Myocyte (in vitro differentiated cells): ENCODE measurements at regions not wholly inside any gene's neighbourhood (a gene's known extent, or its start where the extent isn't known, plus 50 kb on each side); places are given as distances from the start of the nearest gene placed in this dataset.
A peak's percentile ranks its signal among the peaks of the same experiment; 100 is the strongest.

Experiments
- DNase-seq: peaks from one replicate; pipeline ENCODE4 v3.0.0-alpha.2; 2012; ENCODE audit warnings: low read depth

DNA sequence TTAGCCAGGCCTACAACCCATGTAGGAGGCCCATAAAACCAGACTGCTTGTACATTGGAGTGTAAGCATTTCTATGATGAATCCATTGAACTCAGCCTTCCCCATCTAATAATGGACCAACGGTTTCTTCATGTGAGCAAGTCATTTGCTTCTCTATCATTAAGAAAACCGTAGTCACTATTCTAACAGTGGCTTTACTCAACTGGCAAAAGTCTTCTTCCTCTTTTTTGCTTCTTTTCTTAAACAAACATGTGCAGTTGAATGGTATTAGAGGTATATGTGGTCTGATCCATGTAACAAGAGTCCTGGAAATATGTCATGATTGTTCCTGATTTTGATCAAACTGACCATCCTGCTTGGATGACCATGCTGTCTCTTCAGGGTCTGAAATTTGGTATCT lies 132.4 kb upstream of the STXBP5 start:
- no peak for DNase-seq

DNA sequence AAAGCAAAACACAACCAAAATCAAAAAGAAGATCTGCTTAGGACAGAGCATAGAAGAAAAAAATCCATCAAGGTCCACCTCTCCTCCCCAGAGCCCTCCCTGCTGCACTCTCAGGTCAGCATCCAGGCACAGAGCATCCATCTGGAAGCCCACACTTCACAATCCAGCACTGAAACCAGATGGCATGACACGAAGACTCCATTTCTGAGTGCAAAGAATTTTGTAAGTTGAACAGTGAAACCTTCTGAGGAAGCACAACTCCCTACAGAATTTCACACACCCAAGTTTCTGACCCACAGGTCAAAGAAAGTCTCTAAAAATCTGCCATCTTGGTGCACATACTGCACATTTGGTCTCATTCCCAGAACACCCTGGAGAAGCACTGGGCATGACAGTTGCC lies 128.8 kb upstream of the STXBP5 start:
- DNase-seq, result no peak

DNA sequence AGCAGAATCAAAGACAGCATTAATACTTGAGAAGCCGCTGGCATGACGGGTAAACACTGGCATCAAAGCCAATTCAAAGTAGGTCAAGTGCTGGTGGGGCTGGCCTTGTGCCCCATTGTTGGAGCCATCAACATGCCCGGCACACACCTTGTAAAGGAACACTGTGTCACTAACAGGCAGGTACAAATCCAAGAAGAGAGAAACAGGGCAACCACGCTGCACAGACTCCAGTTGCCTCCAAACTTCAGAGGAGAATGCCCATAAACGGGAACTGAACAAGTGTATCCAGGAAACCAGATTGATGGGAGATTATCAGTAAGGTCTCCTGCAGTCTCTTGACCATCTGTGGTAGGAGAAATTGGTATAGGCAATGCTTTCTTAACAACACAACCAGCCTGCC lies 127.0 kb upstream of the STXBP5 start:
- no peak for DNase-seq

DNA sequence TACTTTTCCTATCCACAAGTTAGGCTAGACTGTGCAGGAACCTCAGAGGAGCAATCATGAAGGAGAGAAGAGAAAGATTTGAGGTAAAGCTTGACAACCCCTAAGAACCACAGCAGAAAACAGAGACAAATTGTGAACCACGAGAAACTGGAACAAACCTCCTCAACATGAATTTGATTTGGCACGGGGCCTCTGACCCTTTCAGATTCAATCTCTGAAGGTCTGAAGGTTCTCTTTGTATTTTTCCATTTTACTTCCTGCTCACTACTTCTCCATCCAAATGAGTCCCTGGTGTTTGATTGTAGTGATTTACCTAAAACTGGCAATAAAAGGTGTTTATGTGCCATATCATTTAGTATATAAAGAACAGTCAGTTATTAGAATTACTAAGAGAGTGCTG lies 126.1 kb upstream of the STXBP5 start:
- DNase-seq, result no peak

DNA sequence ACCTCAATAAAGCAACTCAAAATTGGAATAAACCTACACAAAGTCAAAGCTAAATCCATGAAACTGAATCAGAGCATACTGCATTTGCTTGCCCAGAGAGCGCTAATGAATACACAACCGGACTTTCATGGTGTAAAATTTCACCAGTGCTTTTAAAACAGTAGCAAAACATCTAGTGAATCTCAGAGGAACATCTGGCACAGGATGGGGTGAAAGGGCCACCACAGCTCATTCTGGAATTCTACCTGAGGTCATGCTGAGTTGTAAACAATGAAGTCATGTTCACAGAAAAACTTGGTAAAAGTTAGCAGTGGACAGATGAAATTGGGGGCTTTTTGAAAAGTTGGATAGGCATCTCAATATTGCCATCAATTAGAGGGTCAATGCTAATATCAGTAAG lies 125.6 kb upstream of the STXBP5 start:
- DNase-seq, result no peak

DNA sequence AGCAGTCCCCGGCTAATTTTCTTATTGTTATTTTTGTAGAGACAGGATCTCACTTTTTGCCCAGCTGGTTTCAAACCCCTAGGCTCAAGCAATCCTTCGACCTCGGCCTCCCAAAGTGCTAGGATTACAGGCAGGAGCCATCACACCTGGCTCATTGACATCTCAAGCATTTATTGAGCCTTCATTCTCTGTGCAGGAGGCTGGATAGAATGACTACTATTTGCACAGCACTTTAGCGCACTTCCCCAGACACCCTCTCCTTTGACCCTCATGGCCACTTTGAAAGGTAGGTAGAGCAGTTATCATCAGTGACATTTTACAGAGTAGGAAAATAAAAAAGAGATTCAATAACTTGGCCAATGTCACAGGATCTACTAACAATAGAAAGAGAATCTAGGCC lies 124.0 kb upstream of the STXBP5 start:
- no peak for DNase-seq

DNA sequence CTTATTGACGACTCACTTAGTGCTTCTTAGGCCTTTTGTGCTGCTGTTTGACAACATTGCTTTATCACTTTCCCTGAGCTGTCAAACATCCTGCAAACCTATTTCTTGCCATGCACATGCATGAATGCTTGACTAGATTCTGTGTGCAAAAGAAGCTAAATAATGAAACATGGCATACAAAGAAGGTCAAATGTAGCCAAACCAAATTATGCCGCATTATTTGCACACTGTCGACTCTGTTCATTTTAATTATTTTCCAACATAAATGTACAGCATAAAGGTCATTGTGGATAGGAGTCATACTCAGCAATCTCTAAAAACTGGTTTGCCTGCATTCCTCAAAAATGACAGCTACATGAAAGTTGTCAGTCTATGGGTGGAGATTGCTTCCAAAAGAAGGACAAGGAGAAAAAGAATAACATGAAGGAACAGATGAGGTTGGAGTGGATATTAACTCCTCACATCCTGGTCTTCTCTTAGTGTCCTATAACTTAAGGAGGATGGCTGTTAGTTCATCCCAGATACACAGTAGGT lies 123.1 kb upstream of the STXBP5 start:
- DNase-seq, result no peak

DNA sequence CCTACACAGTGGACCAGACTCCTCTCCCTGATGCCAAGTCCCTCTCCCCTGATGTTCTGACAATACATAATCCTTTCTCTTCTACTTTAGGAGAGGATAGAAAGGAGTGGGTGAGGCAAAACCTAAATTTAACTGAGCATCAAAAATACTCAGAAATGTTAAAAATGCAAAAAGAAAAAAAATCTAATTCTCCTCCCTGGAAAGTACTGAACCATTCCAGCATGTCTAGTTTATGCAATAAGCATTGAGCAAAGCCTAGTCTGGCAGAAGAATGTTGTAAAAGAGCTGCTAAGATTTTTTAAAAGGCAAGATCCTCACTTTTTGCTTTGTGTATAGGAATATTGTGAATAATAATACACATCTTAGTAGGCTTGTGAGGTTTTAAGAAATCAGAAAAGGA lies 116.6 kb upstream of the STXBP5 start:
- no peak for DNase-seq

DNA sequence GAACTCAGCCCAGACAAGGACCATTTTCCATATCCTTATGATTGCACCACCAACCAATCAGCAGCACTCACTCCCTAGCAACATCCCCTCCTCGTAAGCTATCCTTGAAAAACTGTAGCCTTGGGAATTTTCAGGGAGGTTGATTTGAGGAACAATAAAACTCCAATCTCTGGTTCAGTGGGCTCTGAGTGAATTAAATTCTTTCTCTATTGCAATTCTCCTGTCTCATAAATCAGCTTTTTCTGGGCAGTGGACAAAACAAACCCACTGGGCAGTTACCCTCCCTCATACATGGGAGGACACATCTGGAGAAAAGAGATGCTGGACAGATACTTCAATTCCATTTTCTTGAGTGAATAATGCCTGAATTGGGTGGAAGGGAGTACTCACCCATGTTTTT lies 115.4 kb upstream of the STXBP5 start:
- DNase-seq, result no peak

DNA sequence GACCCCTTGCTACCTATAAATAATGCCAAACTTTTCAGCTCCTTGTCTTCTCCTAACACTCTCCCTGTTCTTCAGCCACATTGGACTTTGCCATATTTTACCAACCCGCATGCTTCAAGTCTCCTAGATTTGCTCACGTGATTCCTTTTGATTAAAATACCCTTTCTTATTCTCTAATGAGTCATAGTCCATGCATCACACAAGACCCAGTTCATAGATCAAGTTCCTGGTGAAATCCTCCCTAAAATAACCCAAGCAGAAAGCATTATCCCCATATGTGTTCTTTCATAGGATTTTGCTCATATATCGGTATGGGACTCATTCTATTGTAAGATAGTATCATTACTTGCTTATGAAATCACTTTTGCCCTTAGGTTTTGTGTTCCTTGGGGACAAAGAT lies 108.9 kb upstream of the STXBP5 start:
- DNase-seq, result no peak

DNA sequence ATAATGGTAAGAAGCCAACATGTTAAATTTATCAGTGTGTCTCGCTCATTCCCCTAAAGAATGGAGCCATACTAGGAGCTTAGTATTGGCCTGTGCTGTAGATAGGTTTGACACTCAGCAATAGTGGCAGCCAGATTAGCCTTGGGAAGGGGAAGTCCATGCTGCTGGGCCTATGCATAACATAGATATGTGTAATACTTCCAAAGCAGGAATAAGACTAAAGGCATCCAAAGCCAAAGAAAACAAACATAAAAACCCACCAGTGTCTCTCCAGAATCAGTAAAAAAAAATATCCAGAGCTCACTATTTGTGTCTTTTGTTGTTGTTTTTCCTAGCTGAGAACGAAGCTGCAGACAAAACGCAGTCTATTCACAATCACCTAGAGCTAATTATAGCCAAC lies 104.2 kb upstream of the STXBP5 start:
- peak; percentile 15 for DNase-seq

DNA sequence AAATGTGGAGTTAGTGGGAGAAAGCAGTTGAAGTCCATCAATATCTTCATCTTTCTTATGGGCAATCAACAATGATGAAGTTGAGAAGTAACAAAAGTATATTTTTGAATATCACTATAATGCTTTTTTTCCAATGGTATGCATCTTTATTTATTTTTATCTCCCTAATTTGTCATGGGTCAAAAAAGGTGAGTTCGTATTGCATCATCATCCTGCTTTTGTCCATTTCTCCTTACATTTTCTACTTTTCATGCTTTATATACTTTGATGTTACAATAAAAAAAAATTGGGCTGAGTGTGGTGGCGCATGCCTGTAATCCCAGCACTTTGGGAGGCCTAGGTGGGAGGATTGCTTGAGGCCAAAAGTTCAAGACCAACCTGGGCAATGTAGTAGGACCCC lies 101.2 kb upstream of the STXBP5 start:
- no peak for DNase-seq

DNA sequence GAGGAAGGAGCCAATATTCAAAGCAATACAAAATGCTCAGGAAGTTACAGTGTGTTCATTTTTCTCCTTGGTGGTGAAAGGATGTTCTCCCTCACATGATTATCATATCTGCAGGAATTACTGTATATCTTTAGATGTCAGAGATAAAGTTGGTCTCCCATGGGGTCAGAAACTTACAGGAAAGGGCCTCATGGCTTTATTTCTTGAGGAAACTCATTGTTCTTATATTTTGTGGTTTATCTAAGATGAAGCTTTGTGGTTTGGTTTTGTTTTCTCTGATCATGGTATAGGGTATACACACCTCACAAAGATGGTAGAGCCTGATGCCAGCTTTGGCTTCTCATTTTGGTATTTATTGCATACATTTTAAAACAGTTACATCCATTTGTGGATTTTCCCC lies 100.5 kb upstream of the STXBP5 start:
- no peak for DNase-seq

DNA sequence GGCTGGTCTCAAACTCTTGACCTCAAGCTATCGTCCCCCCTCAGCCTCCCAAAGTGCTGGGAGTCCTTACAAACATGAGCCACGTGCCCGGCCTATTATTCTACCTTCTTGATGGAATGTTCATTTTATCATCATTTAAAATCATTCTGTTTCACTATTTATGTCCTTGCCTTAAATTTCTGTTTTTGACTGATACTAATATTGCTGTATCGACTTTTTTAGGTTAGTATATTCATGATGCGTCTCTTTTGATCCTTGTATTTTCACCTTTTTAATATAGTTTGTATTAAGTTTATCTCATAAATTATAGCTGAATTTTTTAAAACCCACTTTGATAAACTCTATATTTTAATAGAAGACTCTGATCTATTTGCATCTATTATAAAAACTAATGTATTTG lies 98.4 kb upstream of the STXBP5 start:
- no peak for DNase-seq

DNA sequence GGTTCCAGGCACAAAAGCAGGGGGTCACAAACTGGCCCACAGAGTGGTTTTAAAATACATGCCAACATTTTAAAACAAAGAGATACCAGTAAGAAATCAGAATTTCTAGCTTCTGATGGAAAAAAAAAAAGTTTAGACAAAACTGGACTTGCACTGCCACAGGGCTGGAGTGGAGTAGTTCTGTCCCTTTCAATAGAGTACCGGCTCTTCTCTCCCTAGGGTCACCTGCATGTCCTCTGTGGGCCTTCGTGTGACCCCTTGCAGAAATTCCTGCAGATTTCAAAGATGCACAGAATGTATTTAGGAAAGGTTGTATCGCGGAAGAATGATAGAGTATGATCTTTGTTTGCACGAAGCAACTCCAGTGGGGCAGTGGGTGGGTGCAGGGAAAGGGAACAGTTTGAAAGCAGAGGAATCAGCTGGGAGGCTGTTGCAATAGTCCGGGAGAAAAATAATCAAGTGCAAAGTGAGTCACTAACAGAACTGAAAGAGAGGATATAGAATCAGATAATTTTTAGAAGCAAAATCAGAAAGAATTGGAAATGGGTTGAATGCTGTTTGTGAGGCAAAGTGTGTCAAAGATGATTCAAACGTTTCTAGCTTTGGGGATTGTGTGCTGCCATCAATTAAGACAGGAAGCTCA lies 97.3 kb upstream of the STXBP5 start:
- no peak for DNase-seq

DNA sequence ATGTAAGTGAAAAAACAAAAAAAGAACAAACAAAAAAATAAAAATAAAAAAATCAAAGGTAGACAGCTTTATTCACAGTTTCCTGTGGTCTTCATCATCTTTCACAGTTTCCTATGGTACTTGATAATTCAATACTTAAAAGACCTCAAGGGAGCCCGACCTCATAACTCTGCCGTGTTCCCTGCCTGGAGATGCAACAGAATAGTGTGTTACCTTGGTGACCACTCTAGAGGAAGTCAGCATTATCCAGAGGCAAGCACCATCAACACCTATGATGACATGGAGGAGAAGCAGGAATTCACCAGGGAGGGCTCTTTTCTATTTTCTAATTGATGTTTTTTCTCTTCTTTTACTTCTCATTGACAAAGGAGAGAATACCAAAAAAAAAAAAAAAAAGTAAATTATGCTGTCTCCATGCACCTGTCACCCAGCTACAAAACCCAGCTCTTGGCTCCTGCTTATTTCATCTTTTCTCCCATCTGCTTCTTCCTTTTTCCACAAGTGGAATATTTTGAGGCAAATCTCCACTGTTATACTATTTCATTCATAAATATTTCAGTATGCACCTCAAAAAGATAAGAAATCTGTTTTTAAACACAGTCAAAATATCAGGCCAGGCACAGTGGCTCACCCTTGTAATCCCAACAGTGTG lies 95.8 kb upstream of the STXBP5 start:
- no peak for DNase-seq

DNA sequence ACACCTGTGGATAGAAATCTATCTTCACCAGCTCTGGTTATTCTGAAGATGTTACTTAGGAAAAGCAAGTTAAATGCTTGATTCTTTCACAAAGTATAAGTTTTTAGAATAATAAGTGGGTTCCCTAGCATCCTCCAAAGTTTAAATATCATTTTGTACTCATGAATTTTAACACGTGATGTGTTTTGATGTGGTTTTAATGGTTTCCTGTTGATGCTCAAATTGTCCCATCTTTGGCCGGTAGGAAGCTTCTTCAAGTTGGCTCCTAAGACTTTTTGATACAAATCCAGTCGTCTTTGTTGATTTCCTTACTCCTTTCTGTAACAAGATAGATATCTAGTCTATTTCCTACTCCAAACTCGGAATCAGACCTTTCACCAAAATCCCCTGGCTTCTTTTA lies 94.5 kb upstream of the STXBP5 start:
- DNase-seq, result no peak

DNA sequence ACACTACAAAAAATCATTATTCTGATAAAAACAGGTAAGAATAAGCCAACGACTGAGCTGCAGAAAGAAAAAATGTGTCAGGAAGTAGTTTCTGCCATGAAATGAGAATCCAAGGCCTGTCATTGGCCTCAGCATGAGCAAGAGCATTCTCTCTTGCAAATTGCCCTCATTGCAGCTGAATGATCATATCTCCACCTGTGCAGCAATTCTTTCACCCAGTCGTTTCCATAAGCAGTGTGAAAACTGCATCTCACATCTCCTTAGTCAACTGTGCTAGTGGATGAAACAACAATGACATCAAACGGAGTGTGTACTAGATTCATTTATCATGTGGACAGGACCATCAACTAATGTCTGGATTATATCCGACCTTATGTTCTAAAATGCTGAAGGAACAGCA lies 88.2 kb upstream of the STXBP5 start:
- DNase-seq, result no peak

DNA sequence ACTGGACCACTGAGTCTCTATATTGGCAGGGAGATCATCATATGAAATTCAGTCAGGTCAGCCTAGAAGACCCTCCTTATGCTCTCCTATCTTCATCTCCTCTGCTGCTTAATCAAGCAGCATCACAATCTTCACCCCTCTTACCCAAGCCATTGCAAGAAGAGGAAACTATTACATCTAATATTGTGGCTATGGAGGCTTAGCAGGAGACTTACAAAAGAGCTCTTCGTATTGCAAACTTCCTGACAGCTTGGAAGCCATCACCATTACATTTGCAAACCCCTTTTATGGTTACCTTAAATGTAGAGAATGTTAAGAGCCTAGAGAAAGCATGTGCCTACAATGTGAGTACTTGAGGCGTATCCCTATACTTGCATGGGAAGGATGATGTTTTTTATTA lies 87.2 kb upstream of the STXBP5 start:
- no peak for DNase-seq

DNA sequence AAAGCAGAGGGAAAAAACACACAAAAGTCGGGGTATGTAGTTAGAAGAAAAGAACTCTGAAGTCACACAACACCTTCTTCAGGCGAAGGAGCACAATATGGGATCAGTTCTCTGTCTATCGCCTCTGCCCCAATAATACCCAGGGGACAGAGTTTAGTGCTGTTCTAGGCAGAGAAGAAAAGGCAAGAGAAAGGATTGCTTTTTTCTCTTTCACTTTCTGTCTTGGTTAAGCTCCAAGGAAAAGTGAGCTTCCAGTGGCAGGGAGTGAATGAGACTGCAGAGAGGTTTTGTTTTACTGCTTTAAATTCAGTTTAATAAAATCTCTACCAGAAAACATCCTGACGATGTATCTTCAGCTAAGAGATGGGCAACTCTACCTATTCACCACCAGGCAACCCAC lies 86.6 kb upstream of the STXBP5 start:
- peak; percentile 57 for DNase-seq

DNA sequence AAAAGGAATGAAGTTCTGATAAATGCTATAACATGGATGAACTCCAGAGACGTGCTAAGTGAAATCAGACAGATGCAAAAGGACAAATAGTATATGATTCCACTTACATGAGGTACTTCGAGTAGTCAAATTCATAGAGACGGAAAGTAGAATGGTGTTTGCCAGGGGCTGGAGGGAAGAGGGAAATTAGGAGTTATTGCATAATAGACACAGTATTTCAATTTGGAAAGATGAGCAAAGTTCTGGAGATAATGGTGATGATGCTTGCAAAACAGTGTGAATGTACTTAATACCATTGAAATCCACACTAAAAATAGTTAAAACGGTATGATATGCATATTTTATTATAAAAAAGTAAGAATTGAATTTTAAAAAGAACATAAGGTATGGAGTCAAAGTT lies 84.9 kb upstream of the STXBP5 start:
- no peak for DNase-seq

DNA sequence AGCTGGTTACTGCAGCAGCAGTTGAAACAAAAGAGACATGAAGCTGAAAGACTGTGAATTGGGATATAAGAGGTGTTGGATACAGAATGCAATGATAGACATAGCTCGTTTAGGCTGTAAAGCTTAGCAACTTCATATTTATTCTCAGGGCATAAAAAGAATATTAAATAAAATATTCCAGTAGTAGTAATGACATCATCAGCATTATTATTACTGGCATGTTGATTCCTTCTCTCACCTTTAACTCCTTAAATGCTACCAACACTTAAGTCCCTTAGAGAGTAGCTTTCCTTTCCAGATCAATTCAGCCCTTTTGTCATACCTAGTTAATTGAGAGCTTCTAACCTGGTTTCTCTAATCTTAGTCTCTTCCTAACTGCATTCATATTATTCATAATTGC lies 81.4 kb upstream of the STXBP5 start:
- DNase-seq, result no peak

DNA sequence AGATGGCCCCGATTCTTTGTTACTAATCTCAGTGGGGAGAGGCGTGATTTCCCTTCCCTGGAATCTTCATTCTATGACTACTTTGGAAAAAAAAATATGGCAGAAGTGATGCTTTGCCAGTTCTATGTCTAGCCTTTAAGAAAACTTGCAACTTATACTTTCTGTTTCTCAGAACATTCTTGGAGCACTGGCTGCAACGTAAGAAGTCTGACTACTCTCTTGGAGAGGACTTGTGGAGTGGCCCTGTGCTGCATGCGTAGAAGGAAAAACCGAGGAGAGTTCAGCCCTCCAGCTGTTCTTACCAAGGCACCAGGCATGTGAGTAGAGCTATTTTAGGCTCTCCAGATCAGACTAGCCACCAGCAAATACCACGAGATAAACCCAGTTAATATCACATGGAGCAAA lies 77.6 kb upstream of the STXBP5 start:
- peak; percentile 96 for DNase-seq
